RPMI8226 (cell line): ENCODE measurements at regions not wholly inside any gene's neighbourhood (a gene's known extent, or its start where the extent isn't known, plus 50 kb on each side); places are given as distances from the start of the nearest gene placed in this dataset.

Experiments used
- DNase-seq: peaks from one replicate; pipeline ENCODE4 v3.0.0-alpha.2; 2015

GRCh38 chr1:10848109-10848684 is 51.8 kb upstream of the CASZ1 start:
- DNase-seq = no peak

DNA sequence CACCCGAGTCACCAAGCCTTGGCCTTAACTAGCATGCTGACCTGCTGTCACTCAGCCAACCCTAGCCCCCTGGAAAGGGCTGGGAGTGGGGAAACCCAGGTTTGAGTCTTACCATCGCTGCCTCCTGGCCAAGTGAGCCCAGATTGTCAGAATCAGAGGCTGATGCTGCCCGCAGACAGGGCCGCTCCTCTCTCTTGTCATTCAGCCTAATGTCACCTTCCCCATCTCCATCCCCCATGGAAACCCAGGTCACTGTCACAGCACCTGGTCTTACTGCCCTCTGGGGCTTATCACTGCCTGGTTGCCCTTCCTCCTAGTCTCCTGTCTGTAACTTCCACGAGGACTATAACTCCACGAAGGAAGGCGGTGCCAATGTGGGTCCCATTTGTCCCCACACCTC is 53.6 kb upstream of the CASZ1 start:
- DNase-seq = no peak

DNA sequence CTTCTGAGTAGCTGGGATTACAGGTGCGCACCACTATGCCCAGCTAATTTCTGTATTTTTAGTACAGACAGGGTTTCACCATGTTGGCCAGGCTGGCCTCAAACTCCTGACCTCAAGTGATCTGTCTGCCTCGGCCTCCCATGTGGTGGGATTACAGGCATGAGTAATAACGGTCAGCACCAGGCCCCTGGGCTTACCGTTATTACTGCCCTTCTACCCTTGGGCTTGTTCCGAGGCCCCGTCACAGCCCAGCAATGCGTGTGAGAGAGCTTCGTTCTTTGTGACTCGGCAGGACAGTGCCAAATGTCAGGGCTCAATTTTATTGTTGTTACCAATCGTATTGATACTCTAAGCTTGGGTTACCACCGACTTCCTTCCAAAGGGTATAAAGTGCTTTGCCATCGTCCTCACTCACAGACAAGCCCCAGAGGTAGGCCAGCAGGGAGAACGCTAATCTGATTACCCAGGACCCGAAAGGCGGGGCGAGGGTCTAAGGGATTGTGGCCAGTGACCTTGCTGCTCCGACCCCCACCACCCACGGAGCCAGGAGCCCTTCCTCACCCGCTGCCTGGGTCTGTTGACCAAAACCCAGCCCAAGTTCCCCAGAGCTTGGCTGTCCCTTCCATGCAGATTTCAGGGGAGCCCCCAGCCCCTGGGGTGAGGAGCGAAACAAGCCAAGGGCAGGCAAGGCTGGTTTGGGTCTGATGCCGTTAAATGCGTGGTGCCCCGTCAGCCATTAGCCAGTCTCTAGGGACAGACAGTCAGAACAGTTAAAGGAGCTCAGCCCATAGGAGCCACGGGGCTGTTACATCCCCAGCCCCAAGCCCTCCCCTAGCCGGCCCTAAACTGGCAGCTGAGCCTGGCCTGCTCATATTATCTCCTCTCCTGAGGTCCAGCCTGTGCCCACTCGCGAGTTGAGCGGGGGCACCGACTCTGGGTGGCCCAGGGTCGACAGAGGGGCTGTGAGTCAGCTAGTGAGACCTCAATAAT is 54.9 kb upstream of the CASZ1 start:
- DNase-seq = no peak

- no peak for DNase-seq
Observed at GRCh38 chr1:10852018-10852417, 55.6 kb upstream of the CASZ1 start.

DNA sequence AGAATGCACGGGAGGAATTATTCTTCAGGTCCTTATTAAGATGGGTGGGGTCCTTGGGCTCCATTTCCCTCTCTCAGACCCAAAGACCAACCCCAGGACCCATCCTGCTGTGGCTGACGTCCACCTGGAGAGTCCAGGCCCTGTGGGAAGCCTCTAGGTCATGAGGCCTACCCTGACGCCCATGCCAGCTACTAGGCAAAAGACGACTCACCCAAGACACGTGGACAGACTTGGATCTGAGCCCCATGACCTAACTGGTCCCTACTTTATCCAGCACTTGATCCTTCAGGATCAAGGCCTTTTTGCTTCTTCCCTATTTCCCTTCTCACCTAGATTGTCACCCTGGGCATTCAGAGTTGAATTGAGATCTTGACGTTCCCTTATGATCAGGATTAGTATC is 56.0 kb upstream of the CASZ1 start:
- no peak for DNase-seq

GRCh38 chr1:10852998-10853520 is 56.6 kb upstream of the CASZ1 start:
- DNase-seq = no peak

- no peak for DNase-seq
Observed at GRCh38 chr1:10853701-10854100, 57.3 kb upstream of the CASZ1 start.

- DNase-seq = no peak
Observed at GRCh38 chr1:10854856-10855459, 58.5 kb upstream of the CASZ1 start.

DNA sequence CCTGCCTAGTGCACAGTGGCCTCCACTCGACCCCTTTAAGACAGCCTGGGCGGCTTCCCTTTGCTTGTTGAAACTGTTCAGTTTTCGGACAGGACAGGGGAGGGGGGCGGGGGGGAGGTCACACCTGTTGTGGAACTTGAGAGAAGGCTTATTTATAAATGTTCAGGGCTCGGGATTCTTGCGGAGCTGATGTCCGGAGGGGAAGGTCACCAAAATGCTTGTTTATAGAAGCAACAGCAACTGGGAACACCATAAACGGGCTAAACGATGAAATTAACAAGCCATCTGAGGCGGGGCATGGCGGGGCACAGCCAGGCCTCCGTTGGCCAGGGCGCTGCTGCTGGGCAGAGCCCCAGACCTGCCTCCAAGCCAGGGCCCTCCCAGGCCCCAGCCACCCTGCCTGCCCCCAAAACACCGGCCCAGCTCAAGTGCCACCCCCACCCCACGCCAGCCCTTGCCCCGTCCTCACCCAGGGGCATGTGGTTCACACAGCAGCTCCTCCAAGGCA is 59.8 kb upstream of the CASZ1 start:
- DNase-seq = no peak

DNA sequence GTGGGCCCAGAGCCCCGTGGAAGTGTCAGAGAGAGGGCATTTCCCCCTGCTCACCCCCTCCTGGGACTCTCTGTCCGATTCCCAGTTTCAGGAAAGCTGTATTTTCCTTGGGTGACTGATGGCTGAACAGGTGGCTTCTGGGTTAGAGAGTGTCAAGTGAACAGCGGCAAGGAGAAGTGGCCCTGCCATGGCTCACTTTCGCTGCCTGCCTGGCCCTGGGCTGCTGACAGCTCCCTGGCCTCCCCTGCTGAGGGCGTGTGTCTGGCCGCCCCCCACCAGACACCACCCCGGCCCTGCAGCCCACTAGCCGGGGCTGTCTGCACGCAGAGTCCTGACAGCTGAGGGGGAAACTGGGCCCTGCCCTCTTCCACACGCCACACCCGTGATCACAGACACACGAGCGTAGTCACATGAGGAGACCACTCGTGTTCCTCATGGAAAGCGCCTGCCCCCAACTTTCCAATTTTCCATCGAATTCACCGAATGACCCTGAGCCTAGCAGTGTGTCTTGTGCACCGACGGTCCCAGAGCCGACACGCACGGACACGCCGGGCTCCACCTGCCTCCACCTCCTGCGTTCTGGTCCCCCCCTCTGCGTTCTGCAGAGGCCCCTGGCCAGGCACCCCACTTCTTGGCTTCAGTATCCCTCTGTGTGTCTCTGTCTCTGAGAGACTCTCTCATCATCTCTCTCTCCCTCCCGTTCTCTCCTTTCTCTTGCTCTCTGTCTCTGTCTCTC is 60.6 kb upstream of the CASZ1 start:
- no peak for DNase-seq

DNA sequence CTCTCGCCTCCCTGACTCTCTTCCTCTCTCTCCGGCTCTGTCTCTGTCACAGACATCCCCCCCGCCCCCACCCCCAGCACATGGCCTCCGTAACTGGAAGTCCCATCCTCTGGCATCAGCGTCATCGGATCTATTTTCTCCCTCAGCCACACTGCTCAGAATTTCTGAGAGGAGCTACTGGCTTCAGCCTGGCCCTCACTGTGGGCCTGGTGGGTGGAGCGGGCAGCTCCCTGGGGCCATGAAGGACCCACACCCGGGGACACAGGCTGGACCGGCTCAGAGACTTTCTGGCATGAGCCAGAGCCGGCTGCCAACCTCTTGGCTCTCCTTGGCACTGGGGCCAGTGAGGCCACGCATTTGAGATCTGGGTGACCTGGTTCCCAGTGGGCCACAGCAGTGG is 61.2 kb upstream of the CASZ1 start:
- no peak for DNase-seq

- DNase-seq = no peak
Observed at GRCh38 chr1:10860218-10860617, 63.8 kb upstream of the CASZ1 start.

- DNase-seq = no peak
Observed at GRCh38 chr1:10860682-10861081, 64.2 kb upstream of the CASZ1 start.

DNA sequence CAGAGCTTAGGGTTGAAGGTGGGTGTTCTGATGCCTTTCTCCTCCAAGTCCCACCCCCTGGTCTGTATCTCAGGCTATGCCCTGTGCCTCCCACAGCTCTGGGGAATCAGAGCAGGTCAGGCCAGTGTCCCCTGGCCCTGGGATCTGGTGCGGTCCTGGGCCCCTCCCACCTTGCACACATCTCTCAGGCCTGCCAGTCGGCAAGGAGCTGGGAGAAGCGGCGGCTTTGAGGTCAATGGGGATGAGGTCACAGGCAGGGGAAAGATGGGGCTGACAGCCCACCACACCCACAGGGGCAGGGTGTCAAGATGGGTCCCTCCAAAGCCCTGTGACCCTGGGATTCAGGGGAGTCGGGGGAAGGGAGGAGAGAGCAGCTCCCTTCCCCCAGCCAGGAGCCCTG is 65.4 kb upstream of the CASZ1 start:
- DNase-seq = no peak

DNA sequence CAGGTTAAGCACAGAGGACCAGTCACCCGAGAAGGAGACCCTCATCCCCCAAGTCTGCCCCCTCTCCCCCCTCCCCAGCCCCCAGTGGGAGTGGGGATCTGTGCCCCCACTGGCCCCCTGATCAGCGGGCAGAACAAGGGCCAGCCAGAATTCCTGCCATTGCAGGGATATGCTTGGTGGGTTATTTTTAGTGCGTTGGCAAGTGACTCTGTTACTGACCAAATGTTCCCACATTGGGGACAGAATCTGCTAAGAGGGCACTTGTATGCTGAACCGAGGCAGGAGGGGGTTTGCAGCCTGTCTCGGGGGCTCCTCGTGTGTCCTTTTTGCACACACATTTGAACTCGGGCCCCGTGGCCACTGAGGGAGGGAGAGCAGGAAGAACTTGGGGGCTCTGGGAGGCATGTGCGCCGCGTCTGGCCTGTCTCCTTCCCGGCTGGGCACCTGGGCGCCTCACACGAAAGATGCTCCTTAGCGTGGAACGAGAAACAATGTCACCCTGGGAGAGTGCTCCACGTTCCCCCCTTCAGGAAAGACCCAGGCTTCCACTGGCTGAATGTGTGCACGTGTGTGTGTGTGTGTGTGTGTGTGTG is 66.4 kb upstream of the CASZ1 start:
- DNase-seq = no peak

DNA sequence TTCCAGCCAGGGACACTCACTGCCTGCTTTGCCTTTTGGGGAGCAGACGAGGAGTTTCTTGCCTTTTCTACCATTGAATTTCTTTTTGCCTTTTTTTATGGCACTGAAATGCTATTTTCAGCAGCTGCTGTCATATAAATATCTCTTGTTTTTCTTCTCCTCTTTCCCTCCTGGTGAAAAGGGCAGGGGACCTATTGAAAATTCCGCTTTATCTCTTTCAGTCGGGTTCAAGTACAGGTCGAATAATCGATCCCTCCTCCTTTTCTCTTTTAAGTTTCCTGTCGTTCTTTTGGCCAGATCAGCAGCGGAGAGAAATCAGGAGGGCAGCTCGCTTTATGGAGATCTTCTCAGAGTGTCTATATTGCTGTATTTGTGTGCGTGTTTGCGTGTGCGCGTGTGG is 67.4 kb upstream of the CASZ1 start:
- no peak for DNase-seq

GRCh38 chr1:10864776-10865175 is 68.3 kb upstream of the CASZ1 start:
- DNase-seq = no peak

DNA sequence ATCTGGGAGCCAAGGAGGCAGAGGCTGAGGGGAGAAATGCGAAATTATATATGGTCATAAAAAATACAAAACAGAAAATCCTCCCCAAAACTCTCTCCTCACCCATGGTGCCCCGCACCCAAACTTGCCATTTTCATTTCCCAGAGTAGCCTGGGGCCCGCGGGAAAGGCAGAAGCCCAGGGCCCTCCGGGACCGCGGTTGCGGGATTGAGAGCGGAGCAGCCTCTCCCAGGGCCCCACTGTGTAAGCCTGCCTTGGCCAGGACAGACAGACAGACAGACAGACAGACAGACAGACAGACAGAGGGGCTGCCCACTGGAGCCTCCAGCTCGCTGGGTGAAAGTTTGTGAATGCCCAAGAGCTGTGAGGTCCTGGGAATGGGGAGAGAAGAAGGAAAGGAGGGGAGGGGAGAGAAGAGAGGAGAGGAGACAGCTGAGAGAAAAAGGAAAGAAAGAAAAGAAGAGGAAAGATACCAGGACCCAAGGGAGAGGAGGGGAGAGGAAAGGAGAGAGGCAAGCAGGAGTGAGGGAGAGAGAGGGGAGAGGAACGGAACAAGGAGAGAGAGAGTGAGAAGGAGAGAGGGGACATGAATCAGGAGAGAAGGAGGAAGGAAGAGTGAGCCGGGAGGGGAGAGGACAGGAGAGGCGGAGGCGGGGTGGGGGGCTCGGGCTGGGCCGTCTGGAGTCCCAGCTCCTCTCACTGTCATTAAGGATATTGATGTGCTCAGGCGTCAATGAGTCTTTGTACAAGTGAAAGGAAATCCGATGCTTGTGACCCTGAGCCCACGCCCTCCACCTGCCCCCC is 69.3 kb upstream of the CASZ1 start:
- DNase-seq = no peak

- DNase-seq = no peak
Observed at GRCh38 chr1:10866321-10867093, 70.1 kb upstream of the CASZ1 start.

DNA sequence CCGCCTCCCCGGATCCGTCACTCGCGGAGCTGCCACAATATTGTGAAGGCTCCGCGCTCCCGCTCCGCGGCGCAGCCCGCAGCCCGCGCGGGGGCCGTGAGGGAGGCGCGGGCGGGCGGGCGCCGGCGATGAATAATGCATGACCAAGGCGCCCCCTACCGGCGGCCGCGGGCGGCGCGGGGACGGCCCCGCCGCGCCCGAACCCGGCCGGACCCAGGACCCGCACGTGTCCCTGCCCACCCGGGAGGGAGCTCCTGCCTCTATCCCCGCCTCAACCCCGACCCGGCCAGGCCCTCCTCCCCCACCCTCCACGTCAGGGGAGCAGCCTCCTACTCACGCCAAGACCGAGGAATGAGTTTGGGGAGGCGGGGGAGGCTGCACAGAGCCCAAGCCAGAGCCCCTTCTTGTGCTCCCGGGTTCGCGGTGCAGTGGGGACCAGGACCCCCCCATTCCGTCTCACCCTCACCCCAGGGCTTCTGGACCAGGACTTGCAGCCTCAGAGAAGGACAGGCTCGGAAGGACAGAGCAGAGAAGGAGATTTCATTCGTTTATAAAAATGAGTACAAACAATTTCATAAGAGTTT is 70.8 kb upstream of the CASZ1 start:
- peak; percentile 66 for DNase-seq
